GM21576 (cell line): ENCODE measurements at regions not wholly inside any gene's neighbourhood (a gene's known extent, or its start where the extent isn't known, plus 50 kb on each side); places are given as distances from the start of the nearest gene placed in this dataset.

Source experiments
- ATAC-seq: cut with Tn5 transposase; IDR thresholded peaks from one replicate; pipeline ENCODE4 v1.9.1; 2021; ENCODE audit warnings: mild to moderate bottlenecking, moderate library complexity; ENCODE audit not compliant: unreplicated experiment

GRCh38 chr2:120439637-120440384, 93.9 kb downstream of the INHBB start:
- ATAC-seq: no peak

- no peak for ATAC-seq
Measured at GRCh38 chr2:120440521-120441350, 94.8 kb downstream of the INHBB start.

GRCh38 chr2:120441351-120441700, 95.4 kb downstream of the INHBB start:
- no peak for ATAC-seq

GRCh38 chr2:120441744-120442471, 96.0 kb downstream of the INHBB start:
- ATAC-seq: no peak

GRCh38 chr2:120442541-120442922, 96.6 kb downstream of the INHBB start:
- ATAC-seq: no peak

GRCh38 chr2:120442923-120443571, 97.1 kb downstream of the INHBB start:
- ATAC-seq: no peak

- ATAC-seq: no peak
Measured at GRCh38 chr2:120443946-120444345, 98.0 kb downstream of the INHBB start.

GRCh38 chr2:120444691-120445240, 98.8 kb downstream of the INHBB start:
- no peak for ATAC-seq

- no peak for ATAC-seq
Measured at GRCh38 chr2:120445449-120446143, 99.7 kb downstream of the INHBB start.

GRCh38 chr2:120446236-120447126, 100.5 kb downstream of the INHBB start:
- no peak for ATAC-seq

- no peak for ATAC-seq
Measured at GRCh38 chr2:120447127-120447785, 101.3 kb downstream of the INHBB start.

GRCh38 chr2:120448436-120448835, 102.5 kb downstream of the INHBB start:
- ATAC-seq: no peak

GRCh38 chr2:120448961-120449810, 103.2 kb downstream of the INHBB start:
- no peak for ATAC-seq

GRCh38 chr2:120450196-120450820, 104.4 kb downstream of the INHBB start:
- ATAC-seq: no peak

GRCh38 chr2:120451334-120451733, 105.4 kb downstream of the INHBB start:
- no peak for ATAC-seq

- ATAC-seq: no peak
Measured at GRCh38 chr2:120452131-120452530, 106.2 kb downstream of the INHBB start.

- no peak for ATAC-seq
Measured at GRCh38 chr2:120452945-120453634, 107.2 kb downstream of the INHBB start.
